Endodermal cell (in vitro differentiated cells): ENCODE measurements at regions not wholly inside any gene's neighbourhood (a gene's known extent, or its start where the extent isn't known, plus 50 kb on each side); places are given as distances from the start of the nearest gene placed in this dataset.

Experiments used
- DNase-seq: peaks from one replicate; pipeline ENCODE4 v3.0.0-alpha.2; 2017
- H3K27ac ChIP-seq: 2 replicates; pipeline ENCODE4 v1.5.1; 2013; ENCODE audit warnings: mild to moderate bottlenecking, low read depth, low read length, moderate library complexity
- H3K27me3 ChIP-seq: 2 replicates; pipeline ENCODE4 v1.6.1; 2013; ENCODE audit warnings: mild to moderate bottlenecking, low read length, moderate library complexity; ENCODE audit not compliant: insufficient read depth, control insufficient read depth, poor library complexity, severe bottlenecking
- H3K36me3 ChIP-seq: 2 replicates; pipeline ENCODE4 v1.7.0; 2013; ENCODE audit warnings: mild to moderate bottlenecking, low read length, moderate library complexity; ENCODE audit not compliant: control insufficient read depth, insufficient read depth
- H3K4me1 ChIP-seq: one replicate; pipeline ENCODE4 v1.7.0; 2013; ENCODE audit warnings: low read length; ENCODE audit not compliant: control insufficient read depth, insufficient read depth
- H3K4me3 ChIP-seq: 2 replicates; pipeline ENCODE4 v1.5.1; 2013; ENCODE audit warnings: mild to moderate bottlenecking, low read length, moderate library complexity
- H3K9ac ChIP-seq: 2 replicates; pipeline ENCODE4 v1.6.1; 2013; ENCODE audit warnings: mild to moderate bottlenecking, low read length, moderate library complexity; ENCODE audit not compliant: poor library complexity, severe bottlenecking; ENCODE audit errors: extremely low read depth
- H3K9me3 ChIP-seq: 2 replicates; pipeline ENCODE4 v1.6.1; 2013; ENCODE audit warnings: mild to moderate bottlenecking, low read length, moderate library complexity; ENCODE audit not compliant: control insufficient read depth
- H3K27ac Mint-ChIP-seq: 2 replicates; pipeline ENCODE4 v1.8.0; 2020; ENCODE audit warnings: mixed read lengths
- H3K27me3 Mint-ChIP-seq: 2 replicates; pipeline ENCODE4 v1.8.0; 2021; ENCODE audit warnings: mild to moderate bottlenecking, mixed read lengths; ENCODE audit not compliant: insufficient read depth
- H3K36me3 Mint-ChIP-seq: 2 replicates; pipeline ENCODE4 v1.8.0; 2020; ENCODE audit warnings: low read depth, mixed read lengths
- H3K4me1 Mint-ChIP-seq: 2 replicates; pipeline ENCODE4 v1.8.0; 2020; ENCODE audit warnings: mixed read lengths
- H3K4me3 Mint-ChIP-seq: 2 replicates; pipeline ENCODE4 v1.8.0; 2020; ENCODE audit warnings: mild to moderate bottlenecking, moderate library complexity, mixed read lengths
- H3K9me3 Mint-ChIP-seq: 2 replicates; pipeline ENCODE4 v1.8.0; 2020; ENCODE audit warnings: mild to moderate bottlenecking, mixed read lengths
- WGBS, 2 experiments: methylation state at CpG; one replicate each; pipeline versions ENCODE4 v1.1.5 to v1.1.7; 2013; ENCODE audit warnings: missing lambda C conversion rate in 2 of 2, mixed read lengths in 1 of 2; ENCODE audit not compliant: insufficient coverage in 1 of 2, insufficient read length in 1 of 2; 5-methylcytosine and 5-hydroxymethylcytosine counted together
- TF ChIP-seq, protein P1 (sequence below): fragments of 200-600 bp; sonication (generic); conservative IDR thresholded peaks from 2 replicates; pipeline ENCODE4 v1.5.0; 2021; ENCODE audit warnings: antibody characterized with exemption, mild to moderate bottlenecking

- DNase-seq: no peak
- TF ChIP-seq, protein P1, sequence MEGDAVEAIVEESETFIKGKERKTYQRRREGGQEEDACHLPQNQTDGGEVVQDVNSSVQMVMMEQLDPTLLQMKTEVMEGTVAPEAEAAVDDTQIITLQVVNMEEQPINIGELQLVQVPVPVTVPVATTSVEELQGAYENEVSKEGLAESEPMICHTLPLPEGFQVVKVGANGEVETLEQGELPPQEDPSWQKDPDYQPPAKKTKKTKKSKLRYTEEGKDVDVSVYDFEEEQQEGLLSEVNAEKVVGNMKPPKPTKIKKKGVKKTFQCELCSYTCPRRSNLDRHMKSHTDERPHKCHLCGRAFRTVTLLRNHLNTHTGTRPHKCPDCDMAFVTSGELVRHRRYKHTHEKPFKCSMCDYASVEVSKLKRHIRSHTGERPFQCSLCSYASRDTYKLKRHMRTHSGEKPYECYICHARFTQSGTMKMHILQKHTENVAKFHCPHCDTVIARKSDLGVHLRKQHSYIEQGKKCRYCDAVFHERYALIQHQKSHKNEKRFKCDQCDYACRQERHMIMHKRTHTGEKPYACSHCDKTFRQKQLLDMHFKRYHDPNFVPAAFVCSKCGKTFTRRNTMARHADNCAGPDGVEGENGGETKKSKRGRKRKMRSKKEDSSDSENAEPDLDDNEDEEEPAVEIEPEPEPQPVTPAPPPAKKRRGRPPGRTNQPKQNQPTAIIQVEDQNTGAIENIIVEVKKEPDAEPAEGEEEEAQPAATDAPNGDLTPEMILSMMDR: no peak
- WGBS, 2 experiments: 100% methylated on average over 1 of the region's 1 CpG
- H3K27me3 Mint-ChIP-seq: no peaks in the 10 kb centered on the region
- H3K9me3 Mint-ChIP-seq: no peaks in the 10 kb centered on the region
- no peak overlapping the region for H3K4me3 Mint-ChIP-seq
- H3K36me3 Mint-ChIP-seq: no peaks in the 10 kb centered on the region
- Histone ChIP-seq H3K9me3 (no peaks in the 10 kb centered on the region), H3K27ac (no peak overlapping the region), H3K4me1 (peaks cover 9% of the 10 kb centered on the region), H3K27me3 (no peaks in the 10 kb centered on the region), H3K36me3 (no peaks in the 10 kb centered on the region), H3K9ac (no peak overlapping the region), H3K4me3 (no peak overlapping the region)
- H3K27ac Mint-ChIP-seq: no peak overlapping the region
- H3K4me1 Mint-ChIP-seq: peaks cover 8% of the 10 kb centered on the region
These were observed 211.0 kb downstream of the SNX18 start for GRCh38 chr5:54728588-54728915.

DNA sequence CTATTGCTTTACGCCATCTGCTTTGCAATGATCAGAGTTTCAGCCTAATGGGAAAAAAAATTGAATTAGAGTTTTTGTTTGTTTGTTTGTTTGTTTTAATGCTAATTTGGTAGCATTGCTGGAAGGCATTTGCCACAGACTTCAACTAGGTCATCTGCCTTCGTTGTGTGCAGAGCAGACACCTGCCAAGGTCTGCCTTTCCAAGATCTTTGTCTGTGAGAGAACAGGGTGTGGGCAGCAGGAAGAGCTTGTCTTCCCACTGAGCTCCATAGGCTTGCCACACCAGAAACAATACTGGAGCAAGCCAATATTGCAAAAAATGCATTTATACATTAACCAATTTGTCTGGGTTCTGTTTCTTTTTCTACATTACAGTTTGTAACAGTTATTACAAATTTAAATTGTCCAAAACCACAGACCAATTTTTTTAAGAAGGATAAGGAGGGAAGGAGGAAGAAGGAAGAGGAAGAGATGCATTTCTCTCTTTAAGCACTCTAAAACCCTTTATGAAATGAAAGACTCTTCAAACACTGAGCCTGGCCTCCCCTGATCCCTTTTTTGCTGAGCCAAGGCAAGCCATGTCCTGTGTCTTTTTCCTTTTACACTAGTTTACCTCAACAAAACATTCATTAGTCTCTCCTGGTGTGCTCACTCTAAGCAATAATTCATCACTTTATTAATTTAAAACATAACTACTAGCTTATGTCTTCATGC is 210.5 kb downstream of the SNX18 start:
- Mint-ChIP-seq H3K27me3 (no peaks in the 10 kb centered on the region), H3K4me3 (no peak overlapping the region), H3K27ac (no peak overlapping the region), H3K36me3 (no peaks in the 10 kb centered on the region), H3K4me1 (peaks cover 8% of the 10 kb centered on the region), H3K9me3 (no peaks in the 10 kb centered on the region)
- TF ChIP-seq, protein P1: no peak
- DNase-seq: no peak
- H3K4me1 ChIP-seq: peaks cover 9% of the 10 kb centered on the region
- no peak overlapping the region for H3K27ac ChIP-seq
- no peak overlapping the region for H3K9ac ChIP-seq
- H3K36me3 ChIP-seq: no peaks in the 10 kb centered on the region
- H3K27me3 ChIP-seq: no peaks in the 10 kb centered on the region
- no peaks in the 10 kb centered on the region for H3K9me3 ChIP-seq
- no peak overlapping the region for H3K4me3 ChIP-seq
- WGBS, 2 experiments: 83 to 100% methylated on average over 1 to 2 of the region's 2 CpGs

DNA sequence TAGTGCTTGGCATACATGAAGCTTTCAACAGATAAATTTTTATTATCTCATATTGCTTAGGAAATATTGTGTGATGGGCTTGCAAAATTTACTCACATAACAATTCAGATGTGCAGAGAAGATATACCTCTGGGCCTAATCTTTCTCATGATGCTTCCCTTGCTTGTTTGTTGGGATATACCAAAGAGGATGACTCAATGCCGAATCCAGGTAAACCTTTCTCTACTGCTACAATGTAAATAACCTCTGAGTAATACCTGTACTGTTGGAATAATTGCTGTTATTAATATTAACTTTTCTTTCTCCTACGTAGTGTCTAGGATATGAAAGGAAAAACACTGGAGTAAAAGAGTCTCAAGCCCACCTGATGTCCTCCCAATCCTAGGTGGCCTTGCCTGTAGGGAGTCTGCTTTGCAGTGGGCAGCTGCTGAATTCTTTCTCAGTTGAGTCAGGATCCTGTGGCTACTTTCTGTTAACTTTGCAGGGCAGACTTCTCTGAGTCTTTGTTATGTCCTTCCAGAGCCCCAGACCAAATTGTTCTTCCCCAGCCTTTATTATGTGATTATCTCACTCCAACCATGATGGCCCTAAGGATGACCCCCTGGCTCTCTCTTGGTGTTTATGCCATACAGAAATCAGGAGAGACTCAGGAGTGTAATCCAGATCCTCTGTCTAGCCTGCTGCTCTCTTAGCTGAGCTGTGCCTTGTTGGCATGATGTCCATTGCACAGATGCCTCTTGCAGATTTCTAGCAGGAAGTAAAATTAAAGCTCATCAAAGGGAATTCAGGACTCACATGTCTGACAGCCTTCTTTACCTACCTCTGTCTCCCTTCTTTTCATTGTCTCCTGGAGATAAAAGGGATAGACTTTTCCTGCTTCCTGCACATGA is 208.1 kb downstream of the SNX18 start:
- DNase-seq: no peak
- H3K27me3 Mint-ChIP-seq: no peaks in the 10 kb centered on the region
- Histone ChIP-seq H3K27me3 (no peaks in the 10 kb centered on the region), H3K27ac (no peak overlapping the region), H3K9me3 (no peaks in the 10 kb centered on the region), H3K4me3 (no peak overlapping the region), H3K9ac (no peak overlapping the region), H3K4me1 (peaks cover 9% of the 10 kb centered on the region), H3K36me3 (no peaks in the 10 kb centered on the region)
- 46% methylated on average over 2 of the region's 2 CpGs; no CpG with 5 or more reads in 1 of the 2 experiments for WGBS, 2 experiments
- peaks cover 8% of the 10 kb centered on the region for H3K4me1 Mint-ChIP-seq
- no peak overlapping the region for H3K4me3 Mint-ChIP-seq
- no peaks in the 10 kb centered on the region for H3K36me3 Mint-ChIP-seq
- no peaks in the 10 kb centered on the region for H3K9me3 Mint-ChIP-seq
- TF ChIP-seq, protein P1: no peak
- no peak overlapping the region for H3K27ac Mint-ChIP-seq
